ENCODE measurements at regions not wholly inside any gene's neighbourhood (a gene's known extent, or its start where the extent isn't known, plus 50 kb on each side); places are given as distances from the start of the nearest gene placed in this dataset.
"Not testable (repeated sequence)": the region's sequence is repeated elsewhere in the genome, so short reads cannot be mapped to it uniquely, and the experiment has no call there.

- DNase-seq (ENCODE audit: low spot score), result no peak
These were observed 63.7 kb upstream of the CYRIA start for GRCh38 chr2:16729335-16729734.

GRCh38 chr2:16728351-16729136, 62.9 kb upstream of the CYRIA start:
- no peak for DNase-seq (ENCODE audit: low spot score)

- not testable (repeated sequence) for DNase-seq (ENCODE audit: low spot score)
These were observed 62.2 kb upstream of the CYRIA start for GRCh38 chr2:16727849-16728248.

GRCh38 chr2:16727256-16727655, 61.6 kb upstream of the CYRIA start:
- no peak for DNase-seq (ENCODE audit: low spot score)

GRCh38 chr2:16726577-16726976, 60.9 kb upstream of the CYRIA start:
- no peak for DNase-seq (ENCODE audit: low spot score)

- DNase-seq (ENCODE audit: low spot score), result no peak
These were observed 60.5 kb upstream of the CYRIA start for GRCh38 chr2:16726147-16726546.

- DNase-seq (ENCODE audit: low spot score), result no peak
These were observed 59.9 kb upstream of the CYRIA start for GRCh38 chr2:16725549-16725948.

- no peak for DNase-seq (ENCODE audit: low spot score)
These were observed 57.0 kb upstream of the CYRIA start for GRCh38 chr2:16722677-16723076.

- DNase-seq (ENCODE audit: low spot score), result no peak
These were observed 56.5 kb upstream of the CYRIA start for GRCh38 chr2:16722126-16722525.

- DNase-seq (ENCODE audit: low spot score), result not testable (repeated sequence)
These were observed 55.9 kb upstream of the CYRIA start for GRCh38 chr2:16721529-16721928.

- not testable (repeated sequence) for DNase-seq (ENCODE audit: low spot score)
These were observed 55.1 kb upstream of the CYRIA start for GRCh38 chr2:16720737-16721136.

- DNase-seq (ENCODE audit: low spot score), result no peak
These were observed 53.8 kb upstream of the CYRIA start for GRCh38 chr2:16719485-16719808.

GRCh38 chr2:16718576-16719484, 53.2 kb upstream of the CYRIA start:
- peak; percentile 29 for DNase-seq (ENCODE audit: low spot score)

GRCh38 chr2:16717477-16717876, 51.8 kb upstream of the CYRIA start:
- DNase-seq (ENCODE audit: low spot score), result no peak

- no peak for DNase-seq (ENCODE audit: low spot score)
These were observed 51.3 kb upstream of the CYRIA start for GRCh38 chr2:16716944-16717343.

- DNase-seq (ENCODE audit: low spot score), result no peak
These were observed 50.4 kb upstream of the CYRIA start for GRCh38 chr2:16716024-16716423.
